Calu3 (cell line): ENCODE measurements at regions not wholly inside any gene's neighbourhood (a gene's known extent, or its start where the extent isn't known, plus 50 kb on each side); places are given as distances from the start of the nearest gene placed in this dataset.

Experiments used
- BruUV-seq: library from RNA; stranded (reverse); fragments of 400-500 nt; replicated peaks from 2 replicates; lab custom pipeline; 2021; lab: Mats Ljungman, UMichigan
- CTCF ChIA-PET: fragments of 300-600 bp; sonication (Branson Sonifier 250); formaldehyde crosslinking; loops from one replicate; lab custom pipeline; 2022; ENCODE audit warnings: antibody characterized with exemption; lab: Charles Lee
- DNase-seq: peaks from one replicate; pipeline ENCODE4 v3.0.0; 2022
- H3K27ac Mint-ChIP-seq: one replicate; pipeline ENCODE4 v1.8.0; 2022; ENCODE audit warnings: mixed read lengths; ENCODE audit not compliant: unreplicated experiment
- H3K27me3 Mint-ChIP-seq: one replicate; pipeline ENCODE4 v1.8.0; 2022; ENCODE audit warnings: mixed read lengths; ENCODE audit not compliant: unreplicated experiment
- H3K36me3 Mint-ChIP-seq: one replicate; pipeline ENCODE4 v1.8.0; 2022; ENCODE audit warnings: mild to moderate bottlenecking, moderate library complexity, mixed read lengths; ENCODE audit not compliant: insufficient read depth, unreplicated experiment
- H3K4me1 Mint-ChIP-seq: one replicate; pipeline ENCODE4 v1.8.0; 2022; ENCODE audit warnings: mild to moderate bottlenecking, low read depth, mixed read lengths; ENCODE audit not compliant: unreplicated experiment
- H3K4me3 Mint-ChIP-seq: one replicate; pipeline ENCODE4 v1.8.0; 2022; ENCODE audit warnings: mild to moderate bottlenecking, low read depth, moderate library complexity, mixed read lengths; ENCODE audit not compliant: unreplicated experiment
- H3K9me3 Mint-ChIP-seq: one replicate; pipeline ENCODE4 v1.8.0; 2022; ENCODE audit warnings: low read depth, mixed read lengths; ENCODE audit not compliant: unreplicated experiment
- CTCF ChIP-seq: fragments of 200-600 bp; IDR thresholded peaks from one replicate; pipeline ENCODE4 v1.8.0; 2022; ENCODE audit warnings: antibody characterized with exemption; ENCODE audit not compliant: unreplicated experiment
- intact Hi-C: fragments of 100-400 bp; cut with micrococcal nuclease; formaldehyde crosslinking; loops from one replicate; pipeline ENCODE4 v1.10.0; 2022; ENCODE audit not compliant: unreplicated experiment

DNA sequence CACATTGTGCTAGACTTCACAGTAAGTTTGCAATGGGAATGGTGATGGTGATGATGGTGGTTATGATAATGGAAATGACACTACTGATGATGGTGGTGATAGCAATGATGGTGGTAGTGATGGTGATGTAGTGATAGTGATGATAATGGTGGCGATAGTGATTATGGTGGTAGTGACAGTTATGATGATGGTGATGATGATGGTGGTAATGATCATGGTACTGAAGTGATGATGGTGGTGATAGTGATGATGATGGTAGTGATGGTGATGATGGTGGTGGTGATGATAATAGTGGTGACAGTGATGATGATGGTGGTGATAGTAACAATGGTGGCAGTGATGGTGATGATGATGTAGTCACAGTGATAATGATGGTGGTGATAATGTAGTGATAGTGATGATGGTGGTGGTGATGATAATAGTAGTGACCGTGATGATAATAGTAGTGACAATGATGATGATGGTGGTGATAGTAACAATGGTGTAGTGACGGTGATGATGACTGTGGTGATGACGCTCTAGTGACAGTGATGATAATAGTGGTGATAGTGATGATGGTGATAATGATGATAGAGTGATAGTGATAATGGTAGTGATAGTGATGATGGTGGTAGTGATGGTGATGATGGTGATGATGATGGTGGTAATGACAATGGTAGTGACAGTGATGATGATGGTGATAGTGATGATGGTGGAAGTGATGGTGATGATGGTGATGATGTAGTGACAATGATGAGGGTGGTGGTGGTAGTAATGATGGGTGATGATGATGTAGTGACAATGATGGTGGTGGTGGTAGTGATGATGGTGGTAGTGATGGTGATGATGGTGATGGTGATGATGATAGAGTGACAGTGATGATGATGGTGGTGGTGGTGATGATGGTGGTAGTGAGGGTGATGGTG lies 222.9 kb upstream of the PWP1 start:
- no TSS peak for BruUV-seq
- CTCF ChIA-PET: no interaction called here
- intact Hi-C loops: no loop called here
- TF ChIP-seq CTCF: no peak
- Mint-ChIP-seq H3K4me1 (no peaks in the 10 kb centered on the region), H3K27ac (no peak overlapping the region), H3K36me3 (no peaks in the 10 kb centered on the region), H3K9me3 (peaks cover 2% of the 10 kb centered on the region), H3K4me3 (no peak overlapping the region), H3K27me3 (peaks cover 19% of the 10 kb centered on the region)
- no peak for DNase-seq

GRCh38 chr12:107464644-107465043 lies 221.0 kb upstream of the PWP1 start:
- CTCF ChIA-PET: no interaction called here
- intact Hi-C loops: no loop called here
- DNase-seq: no peak
- H3K27me3 Mint-ChIP-seq: peaks cover 31% of the 10 kb centered on the region
- peaks cover 2% of the 10 kb centered on the region for H3K9me3 Mint-ChIP-seq
- H3K4me3 Mint-ChIP-seq: no peak overlapping the region
- no peak for TF ChIP-seq CTCF
- H3K4me1 Mint-ChIP-seq: no peaks in the 10 kb centered on the region
- no TSS peak for BruUV-seq
- H3K27ac Mint-ChIP-seq: no peak overlapping the region
- no peaks in the 10 kb centered on the region for H3K36me3 Mint-ChIP-seq

DNA sequence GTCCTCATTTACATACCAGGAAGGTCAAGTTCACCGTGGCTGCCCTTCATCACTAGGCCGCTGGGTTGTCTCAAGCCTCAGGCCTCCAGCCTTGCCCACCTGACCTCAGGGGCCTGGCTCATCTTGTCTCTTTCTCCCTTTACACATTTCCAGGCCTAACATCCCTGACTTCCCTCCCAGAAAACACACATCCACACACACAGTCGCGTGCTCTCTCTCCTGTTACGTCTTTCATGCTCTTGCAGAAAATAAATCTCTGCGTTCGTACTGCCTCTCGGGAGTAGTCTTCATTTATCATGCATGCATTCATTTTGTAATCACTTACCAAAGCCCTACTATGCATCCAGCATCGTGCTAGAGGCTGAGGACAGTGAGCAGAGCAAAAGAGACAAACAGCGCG lies 220.0 kb upstream of the PWP1 start:
- intact Hi-C loops: no loop called here
- H3K9me3 Mint-ChIP-seq: peaks cover 2% of the 10 kb centered on the region
- no peaks in the 10 kb centered on the region for H3K36me3 Mint-ChIP-seq
- BruUV-seq: no TSS peak
- no peak overlapping the region for H3K4me3 Mint-ChIP-seq
- DNase-seq: no peak
- CTCF ChIA-PET: no interaction called here
- no peak overlapping the region for H3K27ac Mint-ChIP-seq
- peaks cover 41% of the 10 kb centered on the region for H3K27me3 Mint-ChIP-seq
- no peaks in the 10 kb centered on the region for H3K4me1 Mint-ChIP-seq
- TF ChIP-seq CTCF: no peak

DNA sequence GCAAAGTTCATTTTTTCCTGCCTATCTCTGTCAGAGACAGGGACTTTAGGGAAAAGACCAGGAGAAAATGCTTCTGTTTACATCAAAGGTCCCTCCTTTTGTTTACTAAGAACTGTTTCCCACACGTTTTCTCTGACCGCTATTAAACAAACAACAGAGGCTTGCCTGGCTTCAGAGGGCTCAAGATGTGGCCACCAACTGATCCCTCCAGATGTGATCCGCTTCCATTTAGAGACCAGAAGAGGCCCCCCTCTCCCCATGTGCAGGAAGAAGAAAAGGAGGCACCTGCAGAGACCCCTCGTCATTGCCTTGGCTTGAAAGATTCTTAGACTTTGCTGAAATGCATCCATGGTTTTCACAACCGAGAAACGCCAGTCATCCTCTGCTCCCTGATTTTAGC lies 217.9 kb upstream of the PWP1 start:
- intact Hi-C loops: no loop called here
- DNase-seq: no peak
- Mint-ChIP-seq H3K9me3 (no peaks in the 10 kb centered on the region), H3K4me1 (no peaks in the 10 kb centered on the region), H3K27ac (no peak overlapping the region), H3K4me3 (no peak overlapping the region), H3K27me3 (peaks cover 53% of the 10 kb centered on the region), H3K36me3 (no peaks in the 10 kb centered on the region)
- TF ChIP-seq CTCF: no peak
- CTCF ChIA-PET: interaction anchor here (0.6 kb wide), 1 partner anchor 15 kb away, joined by 3 read pairs; no protein-coding TSS in a partner anchor
- no TSS peak for BruUV-seq
